GM12865 (cell line): ENCODE measurements at regions not wholly inside any gene's neighbourhood (a gene's known extent, or its start where the extent isn't known, plus 50 kb on each side); places are given as distances from the start of the nearest gene placed in this dataset.
"Not testable (repeated sequence)": the region's sequence is repeated elsewhere in the genome, so short reads cannot be mapped to it uniquely, and the experiment has no call there.

ENCODE experiments used
- DNase-seq: peaks from one replicate; pipeline ENCODE4 v3.0.0; 2010; ENCODE audit warnings: low read depth
- H3K4me3 ChIP-seq: 2 replicates; pipeline ENCODE4 v1.5.1; 2011; ENCODE audit warnings: mild to moderate bottlenecking, low read depth, low read length, control low read depth
- CTCF ChIP-seq: IDR thresholded peaks from 2 replicates; pipeline ENCODE4 v1.5.1; 2011; ENCODE audit warnings: low read length, control low read depth, low read depth, inconsistent platforms; ENCODE audit not compliant: insufficient read depth; ENCODE audit errors: missing control alignments

GRCh38 chr2:15759385-15759784, 167.7 kb downstream of the DDX1 start:
- H3K4me3 ChIP-seq: no peak overlapping the region
- no peak for TF ChIP-seq CTCF
- no peak for DNase-seq

- not testable (repeated sequence) for DNase-seq, H3K4me3 ChIP-seq
Measured at GRCh38 chr2:15759791-15760190, 168.1 kb downstream of the DDX1 start.

- no peak overlapping the region for H3K4me3 ChIP-seq
- DNase-seq: no peak
- TF ChIP-seq CTCF: no peak
Measured at GRCh38 chr2:15760232-15760910, 168.7 kb downstream of the DDX1 start.

DNA sequence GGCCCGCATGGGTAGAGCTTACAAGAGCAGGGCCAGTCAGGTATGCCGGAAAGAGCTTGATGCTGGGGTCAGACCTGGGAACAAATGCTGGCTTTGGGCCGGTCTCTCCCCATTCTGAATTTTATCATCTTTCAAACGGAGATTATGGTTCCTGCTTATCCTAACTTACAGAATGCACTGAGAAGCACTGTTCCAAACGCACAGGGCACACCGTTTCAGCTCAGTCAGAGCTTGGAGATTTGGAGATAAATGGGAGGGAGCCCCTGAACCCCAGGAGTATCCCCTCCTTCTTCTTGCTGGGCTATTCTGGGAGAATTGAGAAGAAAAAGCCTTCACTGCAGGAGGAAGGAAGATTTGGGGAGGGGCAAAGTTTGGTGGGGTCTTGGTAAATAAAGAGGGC, 169.4 kb downstream of the DDX1 start:
- no peak for TF ChIP-seq CTCF
- DNase-seq: no peak
- no peak overlapping the region for H3K4me3 ChIP-seq

DNA sequence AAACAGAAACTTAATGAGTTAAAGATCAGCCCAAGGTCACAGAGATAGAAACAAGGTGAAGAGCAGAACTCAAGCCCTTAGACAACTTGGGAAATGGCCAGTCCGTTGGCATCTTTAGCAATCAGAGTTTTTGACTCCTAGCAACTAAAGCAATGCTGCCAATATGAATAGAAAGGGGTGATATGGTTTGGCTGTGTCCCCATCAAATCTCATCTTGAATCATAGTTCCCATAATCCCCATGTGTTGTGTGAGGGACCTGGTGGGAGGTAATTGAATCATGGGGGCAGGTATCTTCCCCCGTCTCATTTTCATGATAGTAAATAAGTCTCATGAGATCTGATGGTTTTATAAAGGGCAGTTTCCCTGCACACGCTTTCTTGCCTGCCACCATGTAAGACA, 170.2 kb downstream of the DDX1 start:
- H3K4me3 ChIP-seq: no peak overlapping the region
- no peak for DNase-seq
- TF ChIP-seq CTCF: no peak

DNA sequence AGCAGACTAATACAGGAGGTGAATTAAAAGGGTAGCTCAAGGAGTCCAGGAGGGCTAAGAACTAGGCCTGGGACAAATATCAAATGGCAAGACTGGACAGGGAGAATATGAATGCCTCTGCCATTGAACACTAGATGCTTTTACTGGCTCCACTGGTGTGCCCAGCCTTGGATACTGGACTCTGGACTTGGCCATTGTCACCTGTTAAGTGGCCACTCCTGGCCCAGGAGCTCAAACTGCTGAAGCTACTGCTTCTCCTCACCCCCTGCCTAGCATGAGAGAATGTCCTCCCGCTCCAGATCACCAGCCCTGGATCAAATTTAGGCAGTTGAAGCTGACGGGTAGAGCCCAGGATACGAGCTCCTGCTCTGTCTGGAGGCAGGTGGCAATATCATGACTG, 170.8 kb downstream of the DDX1 start:
- DNase-seq: no peak
- no peak overlapping the region for H3K4me3 ChIP-seq
- TF ChIP-seq CTCF: no peak

DNA sequence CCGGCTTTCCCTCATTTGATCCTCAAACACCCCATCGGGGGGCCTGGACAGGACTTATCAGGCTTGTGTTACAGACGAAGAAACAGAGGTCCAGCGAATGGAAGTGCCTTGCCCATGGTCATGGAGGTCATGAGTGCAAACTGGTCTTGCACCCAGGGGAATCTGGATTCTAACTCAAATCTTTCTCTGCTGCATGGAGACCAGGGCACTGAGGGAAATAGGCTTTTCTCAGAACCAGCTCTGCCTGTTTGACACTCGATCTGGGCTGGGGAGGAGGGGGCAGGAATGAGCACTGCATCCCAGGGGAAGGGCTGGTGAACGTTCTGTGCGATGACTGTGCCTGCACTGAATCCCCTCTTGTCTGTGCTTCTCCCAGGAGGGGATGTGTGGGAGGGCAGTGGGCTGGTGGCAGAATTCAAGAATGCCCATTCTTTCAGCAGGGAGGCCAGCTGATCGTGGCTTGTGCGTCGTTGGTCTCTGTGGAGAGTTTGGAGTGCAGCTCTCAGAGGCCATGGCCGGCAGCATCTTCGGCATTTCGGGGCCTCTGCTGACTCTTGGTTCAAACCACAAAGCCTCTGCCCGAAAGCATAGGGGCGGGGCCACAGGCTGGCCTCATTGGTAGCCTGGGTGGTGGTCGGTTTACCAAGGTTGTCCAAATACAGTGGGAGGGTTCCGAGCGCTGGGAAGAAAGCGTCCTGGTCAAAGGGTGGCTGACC, 171.6 kb downstream of the DDX1 start:
- H3K4me3 ChIP-seq: no peak overlapping the region
- TF ChIP-seq CTCF: no peak
- DNase-seq: no peak
